ENCODE measurements at regions not wholly inside any gene's neighbourhood (a gene's known extent, or its start where the extent isn't known, plus 50 kb on each side); places are given as distances from the start of the nearest gene placed in this dataset.
"Not testable (repeated sequence)": the region's sequence is repeated elsewhere in the genome, so short reads cannot be mapped to it uniquely, and the experiment has no call there.

DNA sequence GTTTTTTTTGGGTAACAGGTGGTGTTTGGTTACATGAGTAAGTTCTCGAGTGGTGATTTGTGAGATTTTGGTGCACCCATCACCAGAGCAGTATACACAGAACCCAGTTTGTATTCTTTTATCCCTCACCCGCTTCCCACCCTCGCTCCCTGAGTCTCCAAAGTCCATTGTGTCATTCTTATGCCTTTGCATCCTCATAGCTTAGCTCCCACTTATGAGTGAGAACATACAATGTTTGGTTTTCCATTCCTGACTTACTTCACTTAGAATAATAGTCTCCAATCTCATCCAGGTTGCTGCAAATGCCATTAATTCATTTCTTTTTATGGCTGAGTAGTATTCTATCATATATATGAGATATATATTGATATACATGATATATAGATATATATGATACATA, 211.9 kb downstream of the BCAS1 start:
- TF ChIP-seq POLR2AphosphoS5 (IDR thresholded peaks at IDR 0.05); POLR2A (IDR thresholded peaks at IDR 0.05; ENCODE audit: low read depth); EP300 (IDR thresholded peaks at IDR 0.05): not testable (repeated sequence)
- TF ChIP-seq, protein P1, sequence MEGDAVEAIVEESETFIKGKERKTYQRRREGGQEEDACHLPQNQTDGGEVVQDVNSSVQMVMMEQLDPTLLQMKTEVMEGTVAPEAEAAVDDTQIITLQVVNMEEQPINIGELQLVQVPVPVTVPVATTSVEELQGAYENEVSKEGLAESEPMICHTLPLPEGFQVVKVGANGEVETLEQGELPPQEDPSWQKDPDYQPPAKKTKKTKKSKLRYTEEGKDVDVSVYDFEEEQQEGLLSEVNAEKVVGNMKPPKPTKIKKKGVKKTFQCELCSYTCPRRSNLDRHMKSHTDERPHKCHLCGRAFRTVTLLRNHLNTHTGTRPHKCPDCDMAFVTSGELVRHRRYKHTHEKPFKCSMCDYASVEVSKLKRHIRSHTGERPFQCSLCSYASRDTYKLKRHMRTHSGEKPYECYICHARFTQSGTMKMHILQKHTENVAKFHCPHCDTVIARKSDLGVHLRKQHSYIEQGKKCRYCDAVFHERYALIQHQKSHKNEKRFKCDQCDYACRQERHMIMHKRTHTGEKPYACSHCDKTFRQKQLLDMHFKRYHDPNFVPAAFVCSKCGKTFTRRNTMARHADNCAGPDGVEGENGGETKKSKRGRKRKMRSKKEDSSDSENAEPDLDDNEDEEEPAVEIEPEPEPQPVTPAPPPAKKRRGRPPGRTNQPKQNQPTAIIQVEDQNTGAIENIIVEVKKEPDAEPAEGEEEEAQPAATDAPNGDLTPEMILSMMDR (IDR thresholded peaks at IDR 0.05), result not testable (repeated sequence)
